ENCODE measurements at regions not wholly inside any gene's neighbourhood (a gene's known extent, or its start where the extent isn't known, plus 50 kb on each side); places are given as distances from the start of the nearest gene placed in this dataset.

DNA sequence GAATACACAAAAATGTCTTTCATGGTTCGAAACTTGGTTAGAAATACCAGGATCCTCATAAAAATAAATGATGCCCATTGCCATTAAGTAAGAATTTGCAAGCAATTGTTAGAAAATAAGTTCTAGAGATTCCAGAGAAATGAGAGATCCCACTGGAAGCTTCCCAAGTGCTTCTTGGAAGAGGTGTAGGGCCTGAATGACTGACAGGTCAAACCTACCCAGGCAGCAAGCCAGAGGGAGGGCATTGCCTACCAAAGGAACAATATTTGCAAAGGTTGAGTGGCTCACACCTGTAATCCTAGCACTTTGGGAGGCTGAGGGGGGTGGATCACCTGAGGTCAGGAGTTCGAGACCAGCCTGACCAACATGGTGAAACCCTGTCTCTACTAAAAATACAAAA is 777.0 kb upstream of the WWC1 start:
- no peak overlapping the region for H3K4me3 ChIP-seq (ENCODE audit: low read length in 3 of 3)

GRCh38 chr5:167525004-167525403 is 766.4 kb upstream of the WWC1 start:
- Histone ChIP-seq H3K27me3 (ENCODE audit: control insufficient read depth in 3 of 3, insufficient read depth in 3 of 3, low read length in 3 of 3) (no peaks in the 10 kb centered on the region), H3K4me1 (ENCODE audit: control insufficient read depth in 3 of 3, insufficient read depth in 3 of 3, low read length in 3 of 3) (no peaks in the 10 kb centered on the region), H3K9me3 (ENCODE audit: control insufficient read depth in 3 of 3, low read length in 3 of 3) (no peaks in the 10 kb centered on the region), H3K36me3 (ENCODE audit: control insufficient read depth in 3 of 3, insufficient read depth in 3 of 3, low read length in 3 of 3) (no peaks in the 10 kb centered on the region), H3K27ac (ENCODE audit: low read depth, low read length) (no peak overlapping the region), H3K9ac (ENCODE audit: low read depth in 1 of 3, low read length in 3 of 3) (no peak overlapping the region), H3K4me3 (ENCODE audit: low read length in 3 of 3) (no peak overlapping the region)

More for the DNA sequence above, 777.0 kb upstream of the WWC1 start:
- Histone ChIP-seq H3K9ac (ENCODE audit: low read depth in 1 of 3, low read length in 3 of 3) (no peak overlapping the region), H3K9me3 (ENCODE audit: control insufficient read depth in 3 of 3, low read length in 3 of 3) (no peaks in the 10 kb centered on the region), H3K27me3 (ENCODE audit: control insufficient read depth in 3 of 3, insufficient read depth in 3 of 3, low read length in 3 of 3) (no peaks in the 10 kb centered on the region), H3K4me1 (ENCODE audit: control insufficient read depth in 3 of 3, insufficient read depth in 3 of 3, low read length in 3 of 3) (no peaks in the 10 kb centered on the region), H3K27ac (ENCODE audit: low read depth, low read length) (no peak overlapping the region), H3K36me3 (ENCODE audit: control insufficient read depth in 3 of 3, insufficient read depth in 3 of 3, low read length in 3 of 3) (no peaks in the 10 kb centered on the region)

- Histone ChIP-seq H3K27me3 (ENCODE audit: control insufficient read depth in 3 of 3, insufficient read depth in 3 of 3, low read length in 3 of 3) (no peaks in the 10 kb centered on the region), H3K4me1 (ENCODE audit: control insufficient read depth in 3 of 3, insufficient read depth in 3 of 3, low read length in 3 of 3) (no peaks in the 10 kb centered on the region), H3K9ac (ENCODE audit: low read depth in 1 of 3, low read length in 3 of 3) (no peak overlapping the region), H3K9me3 (ENCODE audit: control insufficient read depth in 3 of 3, low read length in 3 of 3) (no peaks in the 10 kb centered on the region), H3K27ac (ENCODE audit: low read depth, low read length) (no peak overlapping the region), H3K36me3 (ENCODE audit: control insufficient read depth in 3 of 3, insufficient read depth in 3 of 3, low read length in 3 of 3) (no peaks in the 10 kb centered on the region), H3K4me3 (ENCODE audit: low read length in 3 of 3) (no peak overlapping the region)
Measured at GRCh38 chr5:167528651-167529050, 762.8 kb upstream of the WWC1 start.

GRCh38 chr5:167530548-167530947 is 760.9 kb upstream of the WWC1 start:
- H3K27me3 ChIP-seq (ENCODE audit: control insufficient read depth in 3 of 3, insufficient read depth in 3 of 3, low read length in 3 of 3), result no peaks in the 10 kb centered on the region
- no peaks in the 10 kb centered on the region for H3K36me3 ChIP-seq (ENCODE audit: control insufficient read depth in 3 of 3, insufficient read depth in 3 of 3, low read length in 3 of 3)
- H3K27ac ChIP-seq (ENCODE audit: low read depth, low read length), result no peak overlapping the region
- no peak overlapping the region for H3K9ac ChIP-seq (ENCODE audit: low read depth in 1 of 3, low read length in 3 of 3)
- H3K4me3 ChIP-seq (ENCODE audit: low read length in 3 of 3), result no peak overlapping the region
- H3K4me1 ChIP-seq (ENCODE audit: control insufficient read depth in 3 of 3, insufficient read depth in 3 of 3, low read length in 3 of 3), result no peaks in the 10 kb centered on the region
- no peaks in the 10 kb centered on the region for H3K9me3 ChIP-seq (ENCODE audit: control insufficient read depth in 3 of 3, low read length in 3 of 3)

- H3K27me3 ChIP-seq (ENCODE audit: control insufficient read depth in 3 of 3, insufficient read depth in 3 of 3, low read length in 3 of 3), result no peaks in the 10 kb centered on the region
- H3K36me3 ChIP-seq (ENCODE audit: control insufficient read depth in 3 of 3, insufficient read depth in 3 of 3, low read length in 3 of 3), result no peaks in the 10 kb centered on the region
- H3K4me1 ChIP-seq (ENCODE audit: control insufficient read depth in 3 of 3, insufficient read depth in 3 of 3, low read length in 3 of 3), result no peaks in the 10 kb centered on the region
Measured at GRCh38 chr5:167533814-167534795, 757.3 kb upstream of the WWC1 start.

DNA sequence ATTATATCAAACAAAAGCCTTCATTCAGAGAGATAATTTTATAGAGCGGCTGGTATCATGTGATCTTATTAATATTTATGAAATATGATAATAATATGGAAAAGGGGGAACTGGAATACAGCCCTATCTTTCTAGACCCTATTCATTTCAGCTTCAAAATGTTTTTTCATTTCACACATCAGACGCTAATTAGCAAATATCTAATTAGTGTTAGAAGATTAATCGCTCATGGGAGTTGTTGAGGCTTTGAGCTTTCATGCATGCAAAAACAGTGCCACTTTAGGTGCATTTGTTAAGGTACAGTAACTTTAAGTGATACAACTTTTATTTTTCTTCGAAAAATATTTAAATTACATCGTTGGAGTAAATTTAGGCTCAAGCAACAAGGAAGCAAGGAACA is 751.7 kb upstream of the WWC1 start:
- H3K4me1 ChIP-seq (ENCODE audit: control insufficient read depth in 3 of 3, insufficient read depth in 3 of 3, low read length in 3 of 3), result no peaks in the 10 kb centered on the region
- no peak overlapping the region for H3K4me3 ChIP-seq (ENCODE audit: low read length in 3 of 3)
- no peaks in the 10 kb centered on the region for H3K9me3 ChIP-seq (ENCODE audit: control insufficient read depth in 3 of 3, low read length in 3 of 3)
- no peak overlapping the region for H3K9ac ChIP-seq (ENCODE audit: low read depth in 1 of 3, low read length in 3 of 3)
- H3K36me3 ChIP-seq (ENCODE audit: control insufficient read depth in 3 of 3, insufficient read depth in 3 of 3, low read length in 3 of 3), result no peaks in the 10 kb centered on the region
- no peak overlapping the region for H3K27ac ChIP-seq (ENCODE audit: low read depth, low read length)
- no peaks in the 10 kb centered on the region for H3K27me3 ChIP-seq (ENCODE audit: control insufficient read depth in 3 of 3, insufficient read depth in 3 of 3, low read length in 3 of 3)

More at GRCh38 chr5:167533814-167534795, 757.3 kb upstream of the WWC1 start:
- no peak overlapping the region for H3K27ac ChIP-seq (ENCODE audit: low read depth, low read length)
- H3K4me3 ChIP-seq (ENCODE audit: low read length in 3 of 3), result no peak overlapping the region
- H3K9ac ChIP-seq (ENCODE audit: low read depth in 1 of 3, low read length in 3 of 3), result no peak overlapping the region
- H3K9me3 ChIP-seq (ENCODE audit: control insufficient read depth in 3 of 3, low read length in 3 of 3), result no peaks in the 10 kb centered on the region

GRCh38 chr5:167546270-167546669 is 745.2 kb upstream of the WWC1 start:
- H3K9me3 ChIP-seq (ENCODE audit: control insufficient read depth in 3 of 3, low read length in 3 of 3), result no peaks in the 10 kb centered on the region
- H3K9ac ChIP-seq (ENCODE audit: low read depth in 1 of 3, low read length in 3 of 3), result no peak overlapping the region
- H3K4me1 ChIP-seq (ENCODE audit: control insufficient read depth in 3 of 3, insufficient read depth in 3 of 3, low read length in 3 of 3), result no peaks in the 10 kb centered on the region
- no peak overlapping the region for H3K4me3 ChIP-seq (ENCODE audit: low read length in 3 of 3)
- no peak overlapping the region for H3K27ac ChIP-seq (ENCODE audit: low read depth, low read length)
- H3K27me3 ChIP-seq (ENCODE audit: control insufficient read depth in 3 of 3, insufficient read depth in 3 of 3, low read length in 3 of 3), result no peaks in the 10 kb centered on the region
- H3K36me3 ChIP-seq (ENCODE audit: control insufficient read depth in 3 of 3, insufficient read depth in 3 of 3, low read length in 3 of 3), result no peaks in the 10 kb centered on the region

DNA sequence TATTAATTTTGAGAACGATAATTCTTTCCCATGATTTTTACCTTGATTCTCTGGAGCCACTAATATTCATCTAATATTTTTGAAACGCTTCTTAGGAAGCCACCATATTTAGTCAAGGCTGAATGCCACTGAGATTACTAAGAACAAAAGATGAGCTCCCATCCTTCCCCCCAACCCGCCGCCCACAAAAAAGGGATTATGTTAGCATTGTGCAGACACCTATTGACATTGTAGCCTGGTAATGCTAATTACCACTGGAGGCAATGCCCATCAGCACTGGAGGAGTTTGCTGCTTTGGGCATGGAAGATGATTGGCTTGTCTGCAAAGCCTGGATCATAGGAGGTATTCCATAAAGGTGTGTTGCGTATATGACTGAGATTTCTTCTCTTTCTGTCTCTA is 739.1 kb upstream of the WWC1 start:
- Histone ChIP-seq H3K9me3 (ENCODE audit: control insufficient read depth in 3 of 3, low read length in 3 of 3) (no peaks in the 10 kb centered on the region), H3K36me3 (ENCODE audit: control insufficient read depth in 3 of 3, insufficient read depth in 3 of 3, low read length in 3 of 3) (no peaks in the 10 kb centered on the region), H3K4me3 (ENCODE audit: low read length in 3 of 3) (no peak overlapping the region), H3K4me1 (ENCODE audit: control insufficient read depth in 3 of 3, insufficient read depth in 3 of 3, low read length in 3 of 3) (no peaks in the 10 kb centered on the region), H3K27ac (ENCODE audit: low read depth, low read length) (no peak overlapping the region), H3K27me3 (ENCODE audit: control insufficient read depth in 3 of 3, insufficient read depth in 3 of 3, low read length in 3 of 3) (no peaks in the 10 kb centered on the region), H3K9ac (ENCODE audit: low read depth in 1 of 3, low read length in 3 of 3) (no peak overlapping the region)

- Histone ChIP-seq H3K27me3 (ENCODE audit: control insufficient read depth in 3 of 3, insufficient read depth in 3 of 3, low read length in 3 of 3) (no peaks in the 10 kb centered on the region), H3K4me3 (ENCODE audit: low read length in 3 of 3) (no peak overlapping the region), H3K9me3 (ENCODE audit: control insufficient read depth in 3 of 3, low read length in 3 of 3) (no peaks in the 10 kb centered on the region), H3K36me3 (ENCODE audit: control insufficient read depth in 3 of 3, insufficient read depth in 3 of 3, low read length in 3 of 3) (no peaks in the 10 kb centered on the region), H3K4me1 (ENCODE audit: control insufficient read depth in 3 of 3, insufficient read depth in 3 of 3, low read length in 3 of 3) (no peaks in the 10 kb centered on the region), H3K9ac (ENCODE audit: low read depth in 1 of 3, low read length in 3 of 3) (no peak overlapping the region), H3K27ac (ENCODE audit: low read depth, low read length) (no peak overlapping the region)
Measured at GRCh38 chr5:167553511-167553910, 737.9 kb upstream of the WWC1 start.

GRCh38 chr5:167554564-167555290 is 736.7 kb upstream of the WWC1 start:
- Histone ChIP-seq H3K36me3 (ENCODE audit: control insufficient read depth in 3 of 3, insufficient read depth in 3 of 3, low read length in 3 of 3) (no peaks in the 10 kb centered on the region), H3K9me3 (ENCODE audit: control insufficient read depth in 3 of 3, low read length in 3 of 3) (no peaks in the 10 kb centered on the region), H3K27ac (ENCODE audit: low read depth, low read length) (no peak overlapping the region), H3K27me3 (ENCODE audit: control insufficient read depth in 3 of 3, insufficient read depth in 3 of 3, low read length in 3 of 3) (no peaks in the 10 kb centered on the region), H3K9ac (ENCODE audit: low read depth in 1 of 3, low read length in 3 of 3) (no peak overlapping the region), H3K4me3 (ENCODE audit: low read length in 3 of 3) (no peak overlapping the region), H3K4me1 (ENCODE audit: control insufficient read depth in 3 of 3, insufficient read depth in 3 of 3, low read length in 3 of 3) (no peaks in the 10 kb centered on the region)

Data from skeletal muscle tissue (tissue), 3 donors.